Muscle of arm (tissue), 1 donor: ENCODE measurements at regions not wholly inside any gene's neighbourhood (a gene's known extent, or its start where the extent isn't known, plus 50 kb on each side); places are given as distances from the start of the nearest gene placed in this dataset.

Source experiments
- DNase-seq: peaks from one replicate; pipeline ENCODE4 v3.0.0-alpha.2; 2013

DNA sequence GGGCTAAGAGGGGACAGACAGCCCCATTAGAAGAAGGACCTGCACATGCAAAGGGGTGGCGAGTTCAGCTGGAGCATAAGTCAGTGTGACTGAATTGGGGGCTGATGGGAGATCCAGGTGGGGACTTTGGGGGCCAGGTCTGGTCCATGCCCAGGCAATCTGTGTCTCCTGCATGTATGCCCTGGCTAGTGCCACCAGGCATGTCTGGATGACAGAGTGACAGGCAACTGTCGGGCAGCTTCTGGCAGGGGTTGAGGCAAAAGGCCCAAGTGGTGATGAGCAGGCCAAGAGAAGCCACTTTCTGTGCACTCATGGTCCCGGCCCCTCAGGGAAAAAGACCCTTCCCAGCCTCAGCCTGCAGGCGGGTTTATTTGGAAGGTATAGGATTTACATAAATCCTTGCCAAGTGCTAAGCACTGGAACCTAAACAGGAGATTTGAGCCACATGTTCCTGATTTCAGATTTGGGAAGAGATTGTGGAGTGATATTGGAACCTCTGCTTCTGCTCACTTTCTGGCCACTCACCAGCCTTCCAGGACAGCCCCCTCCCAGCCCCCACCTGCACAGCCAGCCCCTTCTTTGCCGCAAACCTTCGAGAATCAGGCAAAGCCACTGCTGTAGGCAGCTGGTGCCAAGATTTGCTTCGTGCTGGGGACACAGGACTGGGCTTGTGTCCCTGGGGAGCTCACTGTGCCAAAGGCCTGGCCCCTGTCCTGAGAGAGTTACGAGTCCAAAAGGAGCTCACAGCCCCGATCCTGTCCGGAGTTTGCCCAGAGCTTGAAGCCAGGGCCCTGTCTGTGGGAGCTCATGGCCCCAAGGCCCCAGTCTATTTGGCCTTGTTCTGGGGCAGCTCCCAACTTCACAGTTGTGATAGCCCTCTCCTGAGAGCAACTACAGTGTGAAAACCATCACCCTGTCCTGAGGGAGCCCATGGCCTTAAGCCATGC, 232.5 kb upstream of the RTL1 start:
- no peak for DNase-seq

DNA sequence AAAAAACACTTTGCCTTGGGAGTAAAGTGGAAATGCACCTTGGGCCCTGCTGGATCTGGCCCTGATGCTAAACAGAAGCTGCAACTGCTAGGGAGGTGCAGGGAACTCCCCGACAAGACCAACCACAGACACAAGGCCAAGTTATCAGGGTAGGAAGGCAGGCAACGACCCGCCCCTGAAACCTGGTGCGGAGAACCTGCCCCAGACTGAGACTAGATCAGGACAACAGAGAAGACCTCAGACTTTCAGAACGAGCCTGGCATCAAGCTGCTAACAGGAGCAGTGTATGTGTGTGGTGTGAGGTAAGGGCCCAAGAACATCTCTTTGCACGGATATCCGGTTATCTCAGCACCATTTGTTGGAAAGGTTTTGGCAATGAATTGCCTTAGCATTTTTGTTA, 233.7 kb upstream of the RTL1 start:
- DNase-seq, result no peak

DNA sequence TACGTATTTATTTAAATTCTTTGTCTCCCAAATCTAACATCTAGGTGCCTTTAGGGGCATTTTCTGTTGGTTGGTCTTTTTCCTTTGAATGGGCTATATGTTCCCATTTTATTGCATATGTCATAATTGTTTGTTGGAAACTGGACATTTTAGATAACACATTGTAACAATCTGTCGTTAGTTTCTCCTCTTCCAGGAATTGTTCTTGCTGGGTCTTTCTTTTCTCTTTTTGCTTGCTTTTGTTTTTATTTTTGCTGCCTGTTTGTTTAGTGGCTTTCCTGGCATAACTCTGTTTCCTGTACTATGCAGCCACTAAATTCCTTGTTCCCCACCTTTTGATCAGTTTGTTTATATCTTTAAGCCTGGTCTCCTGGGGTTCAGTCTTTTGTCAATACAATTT, 244.3 kb upstream of the RTL1 start:
- no peak for DNase-seq

DNA sequence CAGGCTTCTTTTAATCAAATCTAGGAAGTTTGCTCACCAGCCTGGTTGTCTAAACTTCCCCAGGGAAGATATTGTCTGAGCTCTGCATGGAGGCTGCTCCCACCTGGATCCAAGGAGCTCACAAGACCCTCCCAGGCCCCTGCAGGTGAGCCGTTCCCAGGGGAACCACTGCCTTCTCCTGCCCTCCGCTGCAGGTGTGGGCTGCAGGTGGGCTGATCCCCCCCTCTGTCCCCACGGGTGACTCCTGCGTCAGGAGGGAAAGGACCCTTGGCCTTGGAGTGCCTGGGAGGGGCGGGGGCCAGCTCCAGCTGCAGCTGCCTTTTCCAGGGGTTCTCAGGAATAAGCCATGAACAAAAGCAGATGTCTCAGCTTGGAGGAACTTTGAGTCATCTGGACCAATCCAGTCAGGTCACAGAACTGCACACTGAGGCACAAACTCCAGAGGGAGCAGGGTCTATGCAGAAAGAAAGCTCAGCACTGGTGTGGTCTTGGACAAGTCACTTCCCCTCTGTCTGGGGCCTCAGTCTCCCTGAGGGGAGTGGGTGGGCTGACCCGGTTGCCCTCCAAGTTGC, 246.6 kb upstream of the RTL1 start:
- no peak for DNase-seq

DNA sequence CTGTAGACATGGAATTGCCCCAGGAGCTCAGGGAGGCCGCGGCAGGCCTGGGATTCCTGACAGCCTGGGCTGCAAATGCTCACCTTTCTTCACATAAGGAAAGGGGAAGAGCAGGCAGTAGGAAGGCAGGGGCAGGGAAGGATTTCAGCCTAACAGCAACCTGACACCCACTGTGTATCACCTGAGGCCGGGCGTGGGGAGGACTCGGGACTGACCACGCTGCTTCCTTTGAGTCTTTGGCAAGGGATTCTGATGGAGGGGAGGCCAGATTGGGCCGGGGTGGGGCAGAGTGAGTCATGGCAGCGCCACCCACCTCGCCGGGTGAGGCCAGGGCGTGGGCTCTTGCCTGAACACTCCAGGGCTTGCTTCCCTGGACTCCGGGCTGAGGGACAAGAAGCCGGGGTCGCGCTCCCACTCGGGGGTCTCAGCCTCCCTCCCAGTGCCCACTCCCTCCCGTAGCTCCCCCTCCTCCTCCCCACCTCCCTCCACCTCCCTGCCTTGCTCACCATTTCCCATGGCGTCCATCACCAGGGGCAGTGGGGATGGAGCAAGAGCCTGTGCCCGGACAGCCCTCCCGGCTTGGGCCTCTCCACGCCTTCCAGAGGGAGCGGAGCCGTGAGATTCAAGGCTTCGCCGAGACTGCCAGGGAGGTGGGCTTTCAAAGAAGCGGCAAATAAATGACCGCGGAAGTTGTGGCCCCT, 247.9 kb upstream of the RTL1 start:
- DNase-seq, result no peak

DNA sequence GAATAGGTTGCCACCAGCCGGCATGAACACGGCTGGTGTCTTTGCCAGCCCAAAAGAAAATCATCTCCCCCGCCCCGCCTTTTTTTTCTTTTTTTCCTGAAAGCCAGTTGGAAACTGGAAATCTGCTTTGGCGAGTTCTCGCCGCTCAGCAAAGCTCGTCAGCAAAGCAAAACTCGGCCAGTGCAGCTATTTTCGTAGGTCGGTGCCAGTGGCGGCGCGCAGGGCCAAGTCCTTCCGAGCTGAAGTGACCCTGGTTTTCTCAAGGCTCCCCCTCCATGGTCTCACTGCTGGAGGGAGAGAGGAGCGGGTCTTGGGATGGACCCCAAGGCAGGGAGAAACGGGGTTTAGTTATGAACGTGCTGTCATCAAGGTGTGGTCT, 248.4 kb upstream of the RTL1 start:
- no peak for DNase-seq

DNA sequence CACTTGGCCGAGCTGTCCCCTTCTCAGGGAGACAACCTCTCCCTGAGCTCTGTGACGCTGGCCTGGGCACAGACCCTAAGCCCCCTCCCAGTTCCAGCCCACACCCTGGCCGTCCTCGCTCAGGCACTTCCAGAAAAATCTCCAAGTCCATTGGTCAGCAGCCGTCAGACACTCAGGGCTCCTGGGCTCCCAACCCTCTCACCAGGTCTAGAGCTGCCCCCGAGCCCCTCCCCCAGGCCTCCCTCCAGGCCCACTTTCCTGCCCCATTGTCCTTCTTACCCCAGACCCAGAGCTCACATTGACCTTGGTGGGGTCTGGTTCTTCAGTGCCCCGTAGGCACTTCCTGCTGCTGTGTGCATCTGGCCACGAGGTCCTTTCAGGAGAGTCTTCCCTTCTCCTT, 249.3 kb upstream of the RTL1 start:
- DNase-seq, result no peak

DNA sequence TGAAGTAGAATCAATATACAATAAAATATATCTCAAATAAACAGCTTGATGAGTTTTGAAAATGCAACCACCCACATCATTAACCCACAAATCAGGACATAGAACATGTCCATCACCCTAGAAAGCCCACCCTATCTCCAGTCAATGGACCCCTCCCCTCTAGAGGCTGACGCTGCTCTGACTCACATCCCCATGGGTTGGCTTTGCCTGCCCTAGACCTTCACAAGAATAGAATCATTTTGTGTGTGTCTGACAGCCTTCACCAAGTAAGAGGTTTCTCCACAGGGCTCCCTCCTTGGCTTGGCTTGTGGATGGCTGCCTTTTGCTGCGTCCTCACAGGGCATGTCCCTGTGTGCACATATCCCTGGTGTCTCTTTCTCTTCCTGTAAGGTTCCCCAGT, 250.2 kb upstream of the RTL1 start:
- DNase-seq, result no peak

DNA sequence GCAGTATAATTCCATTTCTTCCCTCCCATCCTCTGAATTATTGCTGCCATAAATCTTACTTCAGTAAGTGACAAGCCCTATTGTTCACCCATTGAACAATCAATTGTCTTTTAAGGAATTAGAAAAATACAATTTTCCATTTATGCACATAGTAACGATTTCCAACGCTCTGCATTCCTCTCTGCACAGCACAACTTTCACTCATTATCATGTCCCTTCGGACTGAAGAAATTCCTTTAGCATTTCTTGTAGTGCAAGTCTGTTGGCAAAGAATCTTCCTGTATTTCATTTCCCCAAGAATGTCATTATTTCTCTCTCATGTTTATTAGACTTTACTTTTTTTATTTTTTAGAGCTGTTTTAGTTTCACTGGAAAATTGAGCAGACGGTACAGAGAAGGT, 252.1 kb upstream of the RTL1 start:
- peak; percentile 57 for DNase-seq

DNA sequence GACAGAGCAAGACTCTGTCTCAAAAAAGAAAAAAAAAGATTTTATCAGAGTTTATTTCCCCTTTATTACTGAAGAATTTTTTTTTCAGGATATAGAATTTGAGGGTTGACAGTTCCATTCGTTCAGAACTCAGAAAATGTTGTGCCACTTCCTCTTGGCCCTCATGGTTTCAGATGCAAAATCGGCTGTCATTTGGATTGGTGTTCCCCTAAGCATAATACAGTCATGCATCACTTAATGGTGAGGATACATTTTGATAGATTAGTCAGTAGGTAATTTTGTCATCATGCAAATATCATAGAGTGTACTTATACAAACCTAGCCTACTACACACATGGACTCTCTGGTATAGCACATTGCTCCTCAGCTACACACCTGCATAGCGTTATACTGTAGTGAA, 263.9 kb upstream of the RTL1 start:
- no peak for DNase-seq

DNA sequence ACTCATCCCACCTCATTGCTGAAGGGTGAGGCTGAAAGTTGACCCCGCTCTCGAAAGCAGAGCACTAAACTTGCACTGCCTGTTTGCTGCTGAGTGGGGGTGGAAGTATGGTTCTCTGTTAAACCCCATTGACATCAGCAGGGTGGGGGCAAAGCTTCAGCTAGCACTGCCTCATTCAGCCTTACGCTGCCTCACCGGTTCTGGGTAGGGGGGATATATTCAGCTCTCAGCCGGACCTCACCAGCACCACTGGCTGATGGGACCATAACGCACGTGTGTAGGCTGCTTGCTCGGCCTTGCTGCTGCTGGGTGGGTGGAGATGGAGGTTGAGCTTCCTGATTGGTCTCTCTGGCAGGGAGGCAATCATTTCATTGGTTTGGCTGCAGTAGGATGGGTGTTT, 265.7 kb upstream of the RTL1 start:
- no peak for DNase-seq

DNA sequence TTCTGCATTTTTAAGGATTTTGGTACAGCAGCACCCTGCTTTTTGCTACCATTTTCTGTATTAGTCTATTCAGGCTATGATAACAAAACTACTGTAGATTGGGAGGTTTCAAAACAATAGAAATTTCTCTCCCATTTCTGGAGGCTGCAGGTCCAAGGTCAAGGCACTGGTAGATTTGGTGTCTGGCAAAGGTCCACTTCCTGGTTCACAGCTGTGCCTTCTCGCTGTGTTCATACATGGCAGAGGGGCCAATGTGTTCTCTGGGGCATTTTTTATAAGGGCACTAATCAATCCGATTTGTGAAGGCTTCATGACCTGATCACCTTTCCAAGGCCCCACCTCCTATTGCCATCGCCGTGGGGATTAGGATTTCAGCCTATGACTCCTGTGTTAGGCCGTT, 268.1 kb upstream of the RTL1 start:
- no peak for DNase-seq

DNA sequence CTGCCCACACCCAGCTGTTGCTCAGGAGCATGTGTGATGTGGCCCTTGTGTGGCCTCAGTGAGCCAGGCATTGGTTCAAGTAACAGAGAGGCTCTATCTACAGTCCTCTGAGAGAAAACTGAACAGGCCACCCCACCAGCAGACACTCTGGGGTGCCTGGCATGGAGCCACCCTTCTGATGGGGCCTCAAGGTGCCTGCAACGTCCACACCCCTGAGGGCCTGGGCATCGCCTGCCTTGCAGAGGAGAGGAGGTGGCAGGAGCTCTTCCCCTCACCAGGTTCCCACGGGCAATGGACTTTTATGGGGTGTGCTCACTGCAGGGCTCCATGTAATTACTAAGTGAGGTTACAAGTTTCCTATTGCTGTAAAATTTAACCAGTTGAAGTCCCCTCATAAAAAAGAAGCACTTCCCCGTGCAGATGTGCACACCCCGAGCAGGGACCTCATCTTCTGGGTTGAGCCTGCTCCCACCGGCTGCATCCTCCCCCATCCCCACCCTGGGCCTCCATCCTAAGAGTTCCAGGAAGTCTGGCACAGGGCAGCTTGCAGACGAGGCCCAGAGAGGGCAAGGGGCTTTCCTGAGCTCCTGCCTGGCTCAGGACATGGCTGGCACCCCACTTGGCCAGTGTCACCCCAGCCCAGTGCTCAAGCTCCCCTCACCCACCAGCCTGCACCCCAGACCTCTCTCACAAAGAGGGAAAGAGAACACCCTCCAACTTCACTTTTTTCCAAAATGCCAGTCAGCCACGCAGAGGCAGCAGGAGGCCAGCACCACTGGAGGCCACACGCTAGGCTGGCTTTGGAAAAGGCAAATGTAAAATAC, 270.4 kb upstream of the RTL1 start:
- DNase-seq, result no peak

DNA sequence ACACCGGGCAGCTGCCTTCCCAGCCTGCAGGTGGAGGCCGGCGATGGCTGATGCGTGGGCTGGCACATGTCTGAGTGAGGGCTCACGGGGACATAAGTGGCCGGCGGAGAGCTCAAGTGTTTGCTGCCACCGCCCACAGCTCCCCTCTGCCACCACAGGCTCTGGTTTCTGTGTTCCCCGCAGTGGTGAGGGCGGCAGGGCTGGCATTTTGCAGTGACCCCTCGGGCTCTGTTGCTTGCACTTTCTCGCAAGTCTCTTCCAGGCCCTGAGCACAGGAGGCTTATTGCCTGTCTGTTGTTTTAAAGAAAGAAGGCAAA, 271.0 kb upstream of the RTL1 start:
- DNase-seq, result no peak

DNA sequence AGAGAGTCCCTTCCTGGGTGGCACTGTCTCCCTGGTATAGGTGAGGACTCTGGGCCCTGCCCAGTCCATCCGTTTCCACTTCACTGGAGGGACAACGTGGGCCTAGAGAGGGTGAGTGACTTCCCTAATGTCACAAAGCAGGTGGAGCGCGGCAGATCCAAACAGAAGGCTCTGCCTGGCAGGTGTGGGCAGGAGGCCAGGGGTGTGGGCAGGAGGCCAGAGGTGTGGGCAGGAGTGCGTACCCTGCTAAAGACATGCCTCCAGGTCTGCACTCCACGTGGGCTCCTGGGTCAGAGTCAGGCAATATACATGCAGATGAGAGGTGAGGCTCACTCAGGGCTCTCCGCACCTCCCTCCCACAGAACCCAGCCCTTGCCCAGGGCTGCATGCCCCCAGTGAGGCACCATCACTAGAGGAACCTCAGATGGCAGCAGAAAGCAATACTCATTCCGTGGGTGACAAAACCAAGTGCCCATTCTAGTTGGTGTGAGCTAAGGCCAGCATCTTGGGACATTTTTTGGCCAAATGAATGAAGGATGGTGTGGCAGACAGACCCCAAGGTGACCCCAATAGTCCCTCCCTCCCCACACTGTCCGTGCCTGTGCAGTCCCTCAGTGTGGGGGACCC, 271.6 kb upstream of the RTL1 start:
- no peak for DNase-seq

DNA sequence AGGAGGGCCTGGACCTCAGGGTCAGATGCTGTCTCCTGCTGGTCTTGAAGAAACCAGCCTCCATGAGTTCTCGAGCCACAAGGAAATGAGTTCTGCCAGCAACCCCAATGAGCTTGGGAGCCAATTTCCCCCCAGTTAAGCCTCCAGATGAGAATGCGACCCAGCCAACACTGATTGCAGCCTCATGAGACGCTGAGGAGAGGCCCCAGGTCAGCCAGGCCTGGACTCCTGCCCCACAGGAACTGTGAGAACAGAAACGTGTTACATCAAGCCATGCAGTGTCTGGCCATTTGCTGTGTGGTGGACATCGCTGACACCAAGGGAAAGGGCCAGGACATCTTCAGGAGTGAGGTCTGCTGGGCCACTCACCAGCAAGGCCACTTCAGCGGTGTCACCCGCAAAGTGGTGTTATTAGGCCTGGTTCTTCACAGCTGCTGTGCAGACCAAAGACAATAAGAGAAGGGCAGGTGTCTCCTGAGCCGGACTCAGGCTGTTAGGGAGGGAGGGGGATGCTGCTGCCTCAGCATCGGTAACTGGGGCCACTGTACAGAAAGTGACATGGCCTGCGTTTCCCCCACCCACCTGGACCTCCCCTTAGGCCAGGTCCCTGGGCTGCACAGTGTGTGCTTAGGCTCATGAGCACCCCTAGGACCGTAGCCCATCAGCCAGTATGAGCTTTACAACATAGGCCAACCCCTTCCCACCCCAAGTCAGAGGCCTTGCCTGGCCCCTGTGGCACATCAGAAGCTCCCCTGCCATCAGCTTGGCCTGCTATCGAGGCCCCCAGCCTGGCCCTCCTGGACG, 272.4 kb upstream of the RTL1 start:
- DNase-seq, result no peak

DNA sequence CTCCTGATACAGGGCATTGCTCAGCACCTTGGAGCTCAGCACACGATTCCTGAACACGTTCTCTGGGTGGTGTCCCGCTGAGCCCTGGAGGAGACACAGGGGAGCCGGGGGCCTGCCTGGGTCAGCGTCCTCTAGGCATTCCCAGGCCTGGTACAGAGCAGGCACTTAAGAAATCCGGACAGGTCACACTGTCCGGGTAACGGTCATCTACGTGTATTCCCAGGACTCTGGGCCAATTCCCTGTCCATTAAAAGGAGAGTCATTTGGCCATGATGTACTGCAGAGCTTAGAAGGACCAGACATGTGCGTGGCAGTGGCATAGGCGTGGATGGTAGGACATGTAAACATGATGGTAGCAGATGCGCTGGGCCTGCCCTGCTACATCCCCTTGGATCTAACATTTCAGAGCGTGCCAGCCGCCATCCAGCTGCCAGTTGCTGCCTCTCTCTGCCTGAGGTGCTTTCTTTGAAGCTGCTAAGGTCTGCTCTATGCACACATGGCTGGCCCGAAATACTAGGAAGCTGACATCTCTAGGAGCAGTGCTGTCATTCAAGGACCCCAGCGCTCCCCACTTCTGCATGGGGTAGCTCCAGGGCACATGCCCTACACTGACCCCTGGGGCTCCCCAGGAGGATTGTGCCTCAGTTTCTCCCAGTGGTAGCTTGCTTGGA, 273.1 kb upstream of the RTL1 start:
- no peak for DNase-seq

DNA sequence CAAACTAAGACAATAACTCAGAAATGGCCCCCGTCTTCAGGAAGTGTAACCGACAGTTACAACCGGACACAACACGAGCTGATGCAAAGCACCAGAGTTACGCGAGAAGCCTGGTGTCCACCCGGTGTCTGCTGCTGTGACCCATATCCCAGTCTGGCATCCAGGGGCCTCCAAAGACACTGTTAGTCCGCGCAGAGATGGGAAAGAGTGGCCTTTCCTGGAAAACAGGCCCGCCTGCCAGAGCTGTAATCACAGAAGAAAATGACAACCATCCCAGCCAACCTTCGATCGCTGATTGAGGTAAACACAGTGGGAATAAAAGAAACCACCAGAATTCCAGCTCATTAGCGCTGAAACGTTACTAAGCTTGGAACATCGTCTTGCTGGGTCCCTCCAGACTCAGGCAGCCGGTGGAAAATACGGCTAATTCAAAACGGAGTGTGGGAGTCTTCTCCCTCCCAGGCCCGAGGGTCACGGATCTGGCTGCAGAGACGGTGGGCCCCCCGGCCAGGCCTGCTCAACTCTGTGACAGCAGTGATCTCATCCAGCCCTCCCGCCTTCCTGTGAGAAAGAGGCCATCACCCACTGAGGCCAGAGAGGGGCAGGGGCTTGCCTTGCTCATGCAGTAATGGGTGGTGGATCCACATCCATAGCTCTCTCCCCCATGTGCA, 273.9 kb upstream of the RTL1 start:
- DNase-seq, result peak; percentile 86

DNA sequence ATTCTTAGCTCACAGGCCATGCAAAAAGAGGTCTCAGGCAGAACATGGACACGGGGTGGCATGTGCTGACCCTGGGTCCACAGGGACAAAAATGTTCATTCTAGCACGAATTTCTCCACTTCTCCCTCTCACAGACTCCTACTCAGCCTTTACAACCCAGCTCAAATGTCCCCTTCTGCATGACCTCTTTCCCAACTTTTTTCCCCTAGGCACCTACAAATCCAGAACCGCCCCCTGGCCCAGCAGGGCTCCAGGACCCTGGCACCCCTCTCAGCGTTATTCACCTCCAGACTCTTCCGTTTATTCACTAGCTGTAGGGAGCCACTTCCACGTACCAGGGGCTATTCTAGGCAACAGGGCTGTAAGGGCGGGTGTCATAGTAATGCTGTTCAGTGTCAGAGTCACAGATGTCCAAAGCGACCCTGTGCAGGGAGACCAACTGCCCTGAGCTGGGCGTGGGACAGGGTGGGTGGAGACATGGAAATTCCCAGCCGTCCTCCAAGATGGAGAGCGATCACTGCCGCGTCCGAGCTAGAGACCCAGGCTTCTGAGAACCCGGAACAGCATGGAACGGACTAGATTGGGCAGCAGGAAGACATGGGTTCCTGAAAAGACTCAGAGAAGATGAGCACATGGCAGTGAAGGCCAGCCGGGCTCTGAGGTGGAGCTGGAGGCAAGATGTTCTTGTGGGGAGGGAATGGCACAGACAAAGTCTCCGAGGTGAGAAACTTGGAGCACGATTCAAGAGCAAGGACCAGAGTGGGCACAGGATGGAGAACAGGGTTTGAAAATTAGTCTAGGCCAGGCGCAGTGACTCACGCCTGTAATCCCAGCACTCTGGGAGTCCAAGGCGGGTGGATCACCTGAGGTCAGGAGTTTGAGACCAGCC, 274.9 kb upstream of the RTL1 start:
- DNase-seq, result no peak
